GM18868 (cell line): ENCODE measurements at regions not wholly inside any gene's neighbourhood (a gene's known extent, or its start where the extent isn't known, plus 50 kb on each side); places are given as distances from the start of the nearest gene placed in this dataset.
A peak's percentile ranks its signal among the peaks of the same experiment; 100 is the strongest.

Experiments
- ATAC-seq: cut with Tn5 transposase; IDR thresholded peaks from one replicate; pipeline ENCODE4 v1.9.1; 2021; ENCODE audit warnings: mild to moderate bottlenecking, moderate library complexity; ENCODE audit not compliant: unreplicated experiment

DNA sequence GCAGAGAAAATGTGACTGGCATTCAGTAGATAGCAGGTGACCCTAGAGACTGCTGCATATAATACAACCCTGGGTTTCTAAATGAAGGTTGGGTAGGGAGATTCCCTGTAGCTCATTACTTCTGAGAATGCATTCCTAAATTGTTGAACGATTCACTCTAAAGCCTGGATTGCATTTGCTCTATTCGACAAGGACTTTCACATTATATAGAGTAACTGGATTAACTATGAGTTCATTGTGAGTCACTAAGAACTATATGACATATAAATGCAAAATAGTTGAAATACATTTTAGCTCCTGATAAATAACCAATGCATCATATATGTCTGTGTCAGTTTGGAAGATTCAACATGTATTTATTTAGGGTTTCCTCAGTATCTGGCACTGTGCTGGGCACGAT, 294.7 kb upstream of the CCDC54 start:
- ATAC-seq: no peak

DNA sequence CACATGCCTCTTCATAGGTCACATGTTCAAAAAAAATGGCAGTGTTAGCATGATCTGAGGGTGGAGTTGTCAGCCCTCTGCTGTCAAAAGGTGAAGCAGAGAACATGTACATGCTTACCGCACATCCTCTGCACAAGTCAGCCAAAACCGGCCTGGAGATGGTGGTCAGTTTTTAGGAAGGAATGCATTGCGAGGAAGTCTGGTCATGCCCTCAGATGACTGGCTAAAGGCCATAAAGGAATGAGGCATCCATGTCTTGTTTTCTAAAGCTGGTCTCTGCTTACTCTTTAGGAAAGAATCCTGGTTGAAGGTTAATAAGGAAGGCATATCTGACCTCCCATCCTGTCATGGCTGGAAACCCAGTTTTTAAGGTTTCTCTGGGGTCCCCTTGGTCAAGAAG, 292.0 kb upstream of the CCDC54 start:
- no peak for ATAC-seq

DNA sequence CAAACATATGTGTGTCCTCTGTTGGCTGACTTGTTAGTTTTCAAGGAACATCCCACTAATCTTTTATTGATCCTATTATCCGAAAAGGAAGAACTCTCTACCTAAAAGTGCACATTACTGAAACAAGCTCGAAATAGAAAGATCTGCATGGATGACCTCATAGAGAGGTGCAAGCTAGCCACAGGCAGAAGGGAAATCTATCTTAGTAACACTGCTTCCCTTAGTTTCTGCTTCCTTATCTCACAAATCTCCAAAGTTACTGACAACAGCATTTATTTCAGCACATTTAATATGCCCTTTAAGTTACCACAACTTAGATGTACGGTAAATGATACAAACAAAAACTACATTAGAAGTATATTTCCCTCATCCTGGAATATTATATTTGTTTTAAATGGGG, 285.1 kb upstream of the CCDC54 start:
- ATAC-seq: no peak

DNA sequence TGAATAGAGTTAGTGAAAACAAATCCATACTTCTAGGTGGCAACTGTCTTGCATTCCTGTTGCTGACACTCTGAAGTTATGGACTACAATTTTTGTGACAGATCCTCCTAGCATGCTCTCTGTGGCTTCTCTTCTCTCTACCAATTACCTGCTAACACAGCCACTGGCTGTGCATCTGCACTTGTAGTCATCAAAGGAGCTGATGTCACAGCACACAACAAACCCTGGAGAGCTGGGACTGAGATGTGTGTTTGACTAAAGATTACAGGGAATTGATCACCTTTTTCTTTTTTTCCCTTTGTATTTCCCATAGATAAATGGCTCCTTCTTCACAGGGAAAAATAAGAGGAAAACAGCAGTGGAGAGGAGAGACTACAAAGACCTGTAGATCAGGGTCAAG, 278.4 kb upstream of the CCDC54 start:
- no peak for ATAC-seq

GRCh38 chr3:107100137-107100536, 277.1 kb upstream of the CCDC54 start:
- no peak for ATAC-seq

GRCh38 chr3:107100573-107100972, 276.7 kb upstream of the CCDC54 start:
- no peak for ATAC-seq

DNA sequence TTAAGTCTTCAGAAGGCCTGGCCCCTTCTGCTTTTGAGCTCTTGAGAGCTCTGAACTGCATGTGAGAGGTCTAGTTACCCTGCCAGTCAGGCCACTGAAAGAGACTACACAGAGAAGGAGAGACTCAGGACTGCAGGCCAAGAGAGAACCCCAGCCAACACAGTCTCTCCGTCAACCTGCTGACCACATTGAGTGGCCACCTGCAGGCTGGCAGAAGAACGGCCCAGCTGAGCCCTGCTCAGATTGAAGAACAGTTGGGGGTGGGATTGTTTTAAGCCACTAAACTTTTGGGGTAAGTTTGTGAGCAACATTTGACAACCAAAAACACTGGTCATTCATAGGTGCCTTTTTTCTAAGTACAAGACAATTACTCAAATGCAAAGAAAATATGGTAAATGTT, 273.5 kb upstream of the CCDC54 start:
- no peak for ATAC-seq

DNA sequence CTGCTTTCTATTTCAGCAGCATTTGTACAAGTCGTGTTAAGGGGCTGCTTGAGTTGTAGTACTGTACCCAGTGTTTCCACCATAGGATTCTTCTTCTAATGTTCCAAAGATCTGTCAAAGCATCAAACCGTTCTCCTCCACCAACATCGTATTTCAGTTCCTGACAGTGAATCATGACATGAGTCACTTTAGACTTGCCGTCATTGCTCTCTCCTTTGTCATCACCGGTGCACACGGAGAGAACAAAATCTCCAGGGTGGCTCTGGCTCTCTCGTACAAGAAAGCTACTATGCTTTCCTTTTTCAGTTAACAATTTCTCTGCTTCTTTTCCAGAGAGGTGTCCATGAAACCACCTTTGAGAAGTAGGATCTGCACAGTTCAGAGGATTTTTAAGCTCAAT, 270.9 kb upstream of the CCDC54 start:
- ATAC-seq: no peak

GRCh38 chr3:107106907-107107306, 270.3 kb upstream of the CCDC54 start:
- no peak for ATAC-seq

DNA sequence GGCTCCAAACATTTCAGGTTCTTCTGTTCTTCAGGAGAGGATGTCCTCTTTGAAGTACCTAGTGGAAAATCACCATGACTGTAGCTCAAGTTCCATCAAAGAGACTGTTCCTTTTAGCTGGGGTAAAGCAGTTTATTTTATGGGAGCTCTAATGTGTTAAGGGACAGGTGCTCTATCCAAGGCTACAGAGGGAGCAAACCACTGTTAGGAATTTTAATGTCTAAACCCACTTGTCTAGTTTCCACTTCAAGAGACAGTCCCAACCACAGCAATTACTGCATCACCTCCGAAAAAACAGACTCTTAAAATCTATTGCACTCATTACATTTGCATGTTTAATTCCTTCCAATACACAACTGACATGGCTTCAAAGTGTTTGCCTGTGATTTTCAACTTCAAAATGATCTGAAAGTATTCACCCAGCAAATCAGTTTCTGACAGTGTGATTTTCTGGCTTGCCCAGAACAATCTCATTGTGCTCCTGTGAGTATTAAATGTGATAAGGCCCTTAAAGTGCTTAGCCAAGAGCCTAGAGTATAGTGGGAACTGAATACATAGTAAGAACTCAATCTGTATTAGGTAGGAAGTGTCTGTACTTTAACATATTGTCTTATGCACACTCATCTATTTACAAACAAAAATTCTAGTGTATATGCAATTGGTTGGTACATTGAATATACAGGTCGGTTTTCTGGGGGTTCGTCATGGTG, 266.5 kb upstream of the CCDC54 start:
- no peak for ATAC-seq

DNA sequence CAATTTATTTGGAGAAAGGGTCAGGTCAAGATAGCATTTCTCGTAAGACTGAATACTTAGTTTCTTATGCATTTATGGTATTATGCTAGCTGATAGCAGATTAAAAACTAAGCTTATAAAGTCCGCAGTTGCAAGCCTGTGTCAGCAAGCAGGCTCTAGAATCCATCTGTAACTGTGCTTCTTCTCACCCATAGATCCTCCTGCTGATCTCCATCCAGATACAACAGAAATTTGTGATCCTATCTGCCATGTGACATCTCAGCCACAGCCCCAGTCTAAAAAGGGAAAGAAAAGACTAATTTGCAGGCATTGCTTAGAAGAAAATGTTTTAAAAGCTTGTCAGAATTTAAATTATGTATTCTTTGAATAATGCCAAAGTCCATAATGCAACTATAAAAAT, 265.4 kb upstream of the CCDC54 start:
- no peak for ATAC-seq

DNA sequence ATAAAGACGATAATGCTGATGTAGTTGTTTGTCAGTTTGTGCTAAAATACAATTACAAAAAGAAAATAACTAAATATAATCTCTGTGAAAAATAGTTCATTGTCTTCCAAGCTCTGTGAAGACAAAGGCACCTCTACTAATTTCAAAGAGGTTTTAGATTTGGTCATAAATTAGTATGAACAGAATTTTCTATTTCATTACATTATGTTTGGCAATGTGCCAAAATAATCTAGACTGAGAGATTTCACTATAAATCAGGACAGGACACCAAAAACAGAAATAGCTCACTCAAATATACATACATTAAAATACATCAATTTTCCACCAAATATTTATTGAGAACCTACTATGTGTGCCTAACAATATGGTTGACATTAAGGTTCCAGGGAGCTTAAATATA, 264.9 kb upstream of the CCDC54 start:
- ATAC-seq: no peak

- ATAC-seq: no peak
These were observed 261.0 kb upstream of the CCDC54 start for GRCh38 chr3:107116251-107116650.

DNA sequence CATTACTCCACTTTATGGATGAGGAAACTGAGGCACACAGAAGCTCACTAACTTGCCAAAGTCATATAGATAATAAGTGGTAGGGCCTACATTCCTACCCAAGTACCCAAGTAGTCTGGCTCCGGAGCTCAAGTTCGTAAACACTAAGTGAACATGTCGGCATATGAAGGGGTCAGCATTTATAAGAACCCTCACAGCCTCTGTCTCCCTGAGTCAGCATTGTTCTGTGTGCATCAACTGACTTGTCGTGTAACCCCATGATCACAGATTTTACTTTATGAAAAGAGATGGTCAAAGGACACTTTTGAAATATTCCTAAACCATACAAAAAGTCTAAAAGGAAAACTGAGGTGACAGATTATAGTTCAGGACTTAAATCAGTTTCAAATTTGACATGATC, 260.1 kb upstream of the CCDC54 start:
- no peak for ATAC-seq

DNA sequence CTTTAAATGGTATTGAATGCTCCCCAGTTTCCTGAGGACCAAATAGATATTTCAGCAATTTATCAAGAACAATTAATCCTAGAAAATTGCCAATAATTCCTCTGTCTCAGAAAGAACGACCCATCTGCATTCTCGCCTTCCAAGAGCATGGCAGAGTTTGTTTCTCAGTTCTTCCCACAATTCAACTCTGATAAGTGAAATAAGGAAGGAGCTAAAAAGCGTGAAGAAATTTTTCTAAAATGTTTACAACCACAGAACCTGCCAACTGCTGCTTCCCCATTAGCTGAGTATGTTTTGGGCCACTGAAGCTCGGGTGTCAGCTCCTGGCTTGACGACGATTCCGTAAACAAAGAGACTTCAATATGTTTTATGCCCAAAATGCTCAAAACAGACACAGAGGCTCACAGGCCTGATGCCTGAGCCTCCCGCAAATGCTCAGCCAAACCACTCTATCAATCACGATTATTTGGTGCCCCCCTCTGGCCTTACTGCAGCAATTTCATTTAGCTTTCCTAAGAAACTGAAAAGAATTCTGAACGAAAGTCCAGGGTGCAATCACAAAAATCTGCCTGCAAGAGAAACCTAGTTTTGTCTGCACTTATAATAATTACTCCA, 259.2 kb upstream of the CCDC54 start:
- peak; percentile 81 for ATAC-seq

GRCh38 chr3:107124885-107125284, 252.4 kb upstream of the CCDC54 start:
- ATAC-seq: no peak

DNA sequence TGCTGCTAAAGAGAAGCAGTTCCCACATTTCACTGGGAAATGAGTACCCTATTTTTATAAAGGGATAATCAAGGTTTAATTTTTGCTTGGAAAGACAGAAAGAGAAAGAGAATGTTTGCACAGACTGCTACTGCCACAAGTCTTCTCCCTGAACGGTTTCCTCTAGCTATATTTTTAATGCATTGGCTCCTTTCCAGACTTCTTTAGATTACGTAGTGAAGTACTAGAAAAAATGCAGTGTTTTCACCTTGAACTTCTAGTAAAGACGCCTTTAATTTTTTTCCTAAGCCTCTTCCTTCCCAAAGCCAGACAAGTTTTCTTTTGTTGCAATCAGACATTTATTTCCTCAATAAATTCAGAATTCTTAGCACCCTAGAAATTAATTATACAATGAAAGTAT, 248.3 kb upstream of the CCDC54 start:
- no peak for ATAC-seq

- ATAC-seq: no peak
These were observed 247.0 kb upstream of the CCDC54 start for GRCh38 chr3:107130089-107130700.

DNA sequence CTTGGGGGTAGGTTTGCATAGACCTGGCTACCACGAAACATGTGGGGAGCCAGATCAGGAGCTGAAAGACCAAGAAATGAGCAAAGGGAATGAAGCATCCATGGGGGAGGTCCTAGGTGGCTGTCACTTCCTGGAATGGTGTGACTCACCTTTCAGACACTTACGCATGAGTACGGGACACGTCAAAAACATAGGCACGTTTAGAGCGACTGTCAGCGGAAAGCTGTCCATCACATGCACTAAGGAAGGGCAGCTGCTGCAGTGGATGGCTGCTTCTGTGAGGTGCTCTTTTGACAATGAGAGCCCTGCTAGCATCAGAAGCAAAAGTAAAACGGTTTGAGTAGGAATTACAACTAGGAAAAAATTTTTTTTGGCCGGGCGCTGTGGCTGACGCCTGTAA, 244.6 kb upstream of the CCDC54 start:
- no peak for ATAC-seq

DNA sequence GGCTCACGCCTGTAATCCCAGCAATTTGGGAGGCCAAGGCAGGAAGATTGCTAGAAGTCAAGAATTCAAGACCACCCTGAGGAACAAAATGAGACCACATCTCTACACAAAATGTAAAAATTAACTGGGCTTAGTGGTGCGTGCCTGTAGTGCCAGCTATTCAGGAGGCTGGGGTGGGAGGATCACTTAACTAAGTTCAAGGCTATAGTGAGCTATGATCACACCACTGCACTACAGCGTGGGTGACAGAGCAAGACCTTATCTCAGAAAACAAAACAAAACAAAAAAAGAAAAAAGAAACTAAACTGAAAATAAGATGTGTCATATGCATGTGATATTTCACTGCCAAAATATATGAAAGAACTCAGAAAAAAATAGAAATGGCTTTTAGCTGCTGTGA, 243.3 kb upstream of the CCDC54 start:
- ATAC-seq: no peak

- no peak for ATAC-seq
These were observed 235.1 kb upstream of the CCDC54 start for GRCh38 chr3:107142171-107142570.

- no peak for ATAC-seq
These were observed 234.3 kb upstream of the CCDC54 start for GRCh38 chr3:107142786-107143575.
